Brain microvascular endothelial cell (primary cell): ENCODE measurements at regions not wholly inside any gene's neighbourhood (a gene's known extent, or its start where the extent isn't known, plus 50 kb on each side); places are given as distances from the start of the nearest gene placed in this dataset.

Experiments
- DNase-seq: peaks from one replicate; pipeline ENCODE4 v3.0.0-alpha.2; 2020
- H3K27ac ChIP-seq: fragments of 250-450 bp; sonication (Bioruptor Pico); 2 replicates; pipeline ENCODE4 v1.5.1; 2020; ENCODE audit warnings: mild to moderate bottlenecking, moderate library complexity
- H3K27me3 ChIP-seq: fragments of 250-450 bp; sonication (Bioruptor Pico); replicated peaks from 2 replicates; pipeline ENCODE4 v1.5.1; 2020; ENCODE audit warnings: mild to moderate bottlenecking
- H3K36me3 ChIP-seq: fragments of 250-450 bp; sonication (Bioruptor Pico); replicated peaks from 2 replicates; pipeline ENCODE4 v1.5.1; 2020; ENCODE audit warnings: mild to moderate bottlenecking
- H3K4me3 ChIP-seq: 2 replicates; pipeline ENCODE4 v1.5.1; 2011; ENCODE audit warnings: low read depth, mild to moderate bottlenecking, control low read depth, low read length, moderate library complexity
- in situ Hi-C: cut with HindIII; loops from 2 replicates; pipeline ENCODE4 v1.10.0; 2017; ENCODE audit warnings: low sequenced_read_pairs, low pct_ligation_motif_present
- TF ChIP-seq, protein P1 (sequence below): IDR thresholded peaks from 2 replicates; pipeline ENCODE4 v1.5.1; 2011; ENCODE audit warnings: low read depth, mild to moderate bottlenecking, moderate library complexity, low read length, control low read depth, inconsistent platforms; ENCODE audit errors: missing control alignments

DNA sequence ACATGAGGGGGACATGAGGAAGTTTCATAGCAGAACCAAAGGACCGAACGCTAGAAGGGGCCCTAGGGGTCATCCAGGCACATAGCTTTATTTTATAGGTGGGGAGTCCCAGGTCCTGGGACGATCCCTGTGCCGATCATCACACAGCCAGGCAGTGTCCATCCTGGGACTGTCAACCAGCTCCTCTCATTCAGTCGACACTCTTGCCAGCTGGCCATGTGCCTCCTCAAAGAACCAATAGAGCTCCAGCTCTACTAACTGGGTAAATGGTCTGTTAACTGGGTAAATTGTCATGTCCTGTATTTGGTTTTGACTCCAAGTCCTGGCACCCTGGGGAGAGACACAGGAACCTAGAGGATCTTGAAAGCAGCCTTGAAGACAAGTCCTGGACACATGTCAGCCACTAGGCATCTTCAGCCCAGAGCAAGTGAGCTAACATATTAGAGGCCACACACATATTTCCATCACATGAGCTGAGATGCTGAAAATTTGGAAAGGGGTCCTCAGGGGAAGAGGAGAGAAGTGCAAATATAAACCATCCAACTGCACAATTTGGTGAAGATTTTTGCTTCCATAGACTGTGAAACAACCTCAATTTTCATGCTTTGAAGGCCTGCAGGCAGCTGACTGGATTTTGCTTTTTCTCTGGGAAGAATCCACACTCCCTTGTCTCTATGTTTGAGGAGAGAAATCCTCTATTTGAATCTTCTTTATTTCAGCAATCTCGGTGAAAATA lies 361.1 kb upstream of the SLC14A2 start:
- DNase-seq: no peak
- no peak overlapping the region for H3K4me3 ChIP-seq
- H3K27ac ChIP-seq: no peak overlapping the region
- no peaks in the 10 kb centered on the region for H3K36me3 ChIP-seq
- TF ChIP-seq, protein P1, sequence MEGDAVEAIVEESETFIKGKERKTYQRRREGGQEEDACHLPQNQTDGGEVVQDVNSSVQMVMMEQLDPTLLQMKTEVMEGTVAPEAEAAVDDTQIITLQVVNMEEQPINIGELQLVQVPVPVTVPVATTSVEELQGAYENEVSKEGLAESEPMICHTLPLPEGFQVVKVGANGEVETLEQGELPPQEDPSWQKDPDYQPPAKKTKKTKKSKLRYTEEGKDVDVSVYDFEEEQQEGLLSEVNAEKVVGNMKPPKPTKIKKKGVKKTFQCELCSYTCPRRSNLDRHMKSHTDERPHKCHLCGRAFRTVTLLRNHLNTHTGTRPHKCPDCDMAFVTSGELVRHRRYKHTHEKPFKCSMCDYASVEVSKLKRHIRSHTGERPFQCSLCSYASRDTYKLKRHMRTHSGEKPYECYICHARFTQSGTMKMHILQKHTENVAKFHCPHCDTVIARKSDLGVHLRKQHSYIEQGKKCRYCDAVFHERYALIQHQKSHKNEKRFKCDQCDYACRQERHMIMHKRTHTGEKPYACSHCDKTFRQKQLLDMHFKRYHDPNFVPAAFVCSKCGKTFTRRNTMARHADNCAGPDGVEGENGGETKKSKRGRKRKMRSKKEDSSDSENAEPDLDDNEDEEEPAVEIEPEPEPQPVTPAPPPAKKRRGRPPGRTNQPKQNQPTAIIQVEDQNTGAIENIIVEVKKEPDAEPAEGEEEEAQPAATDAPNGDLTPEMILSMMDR: no peak
- H3K27me3 ChIP-seq: no peaks in the 10 kb centered on the region
- in situ Hi-C loops: no loop called here

DNA sequence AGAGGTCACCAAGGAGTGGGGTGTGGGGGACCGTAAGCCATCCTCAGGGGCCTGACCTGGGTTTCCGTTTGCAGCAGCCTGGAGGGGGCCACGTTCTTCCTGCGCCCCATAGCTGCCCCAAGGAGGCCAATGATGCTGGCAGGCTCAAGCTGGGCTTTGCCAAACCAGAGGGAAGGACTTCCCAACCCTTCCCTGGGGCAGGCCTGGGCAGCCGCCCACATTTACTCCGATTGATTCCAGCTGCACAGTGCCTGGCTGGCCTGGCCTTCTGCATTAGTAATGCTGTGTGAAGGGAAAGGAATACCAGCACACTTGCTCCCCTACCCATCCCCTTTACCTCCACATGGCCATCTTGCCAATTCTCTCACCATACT lies 360.6 kb upstream of the SLC14A2 start:
- Histone ChIP-seq H3K36me3 (no peaks in the 10 kb centered on the region), H3K4me3 (no peak overlapping the region), H3K27me3 (no peaks in the 10 kb centered on the region), H3K27ac (no peak overlapping the region)
- DNase-seq: no peak
- TF ChIP-seq, protein P1: no peak
- in situ Hi-C loops: no loop called here

DNA sequence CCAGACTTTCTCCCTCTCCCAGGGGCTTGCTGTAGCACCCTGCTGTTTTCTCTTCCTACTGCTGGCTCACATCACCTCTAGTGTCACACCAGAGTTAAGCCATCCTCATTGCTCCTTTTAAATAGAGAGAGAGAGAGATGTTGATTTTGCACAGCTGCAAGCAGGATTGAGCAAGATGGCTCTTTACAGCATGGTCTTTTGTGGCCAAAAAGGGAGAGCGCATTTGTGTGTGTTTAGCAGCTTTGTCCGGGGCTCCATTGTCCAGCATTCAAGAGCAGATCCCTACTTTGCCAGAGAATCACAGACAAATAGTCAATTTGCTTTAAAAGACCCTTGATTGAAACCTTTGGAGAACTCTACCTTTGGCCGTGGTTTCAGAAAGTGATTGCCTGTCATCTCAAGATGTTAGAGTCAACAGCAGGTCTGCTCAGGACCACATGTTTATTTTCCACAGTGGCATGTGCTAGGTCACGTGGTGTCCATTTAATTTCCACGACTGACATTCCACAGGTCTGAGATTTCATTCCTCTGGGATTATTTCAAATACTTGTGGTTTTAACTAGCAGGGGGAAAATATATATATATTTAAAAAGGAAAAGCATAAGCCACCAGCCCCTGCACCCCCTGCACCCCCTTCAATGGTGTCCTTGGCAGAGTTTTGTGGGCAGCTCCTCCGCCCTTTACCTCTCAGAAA lies 359.9 kb upstream of the SLC14A2 start:
- in situ Hi-C loops: no loop called here
- no peaks in the 10 kb centered on the region for H3K36me3 ChIP-seq
- no peaks in the 10 kb centered on the region for H3K27me3 ChIP-seq
- DNase-seq: peak; percentile 83
- TF ChIP-seq, protein P1: peak; percentile 27
- H3K4me3 ChIP-seq: no peak overlapping the region
- no peak overlapping the region for H3K27ac ChIP-seq

DNA sequence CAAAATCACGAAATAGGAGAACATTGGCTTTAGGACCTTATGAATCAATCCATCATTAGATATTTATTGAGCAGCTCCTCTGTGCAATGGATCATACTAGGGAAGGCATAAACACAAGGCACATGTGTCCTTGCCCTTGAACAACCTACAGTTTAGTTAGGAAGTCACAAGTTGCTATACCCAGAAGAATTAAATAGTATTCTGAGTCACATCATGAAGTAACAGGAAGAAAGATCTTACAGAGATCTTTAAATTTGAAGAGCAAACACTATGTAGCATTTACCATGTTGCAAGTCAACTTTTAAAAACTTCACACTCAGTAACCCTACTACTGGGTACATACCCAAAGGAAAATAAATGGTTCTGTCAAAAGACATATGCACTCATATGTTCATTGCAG lies 355.2 kb upstream of the SLC14A2 start:
- TF ChIP-seq, protein P1: no peak
- Histone ChIP-seq H3K27ac (no peak overlapping the region), H3K36me3 (no peaks in the 10 kb centered on the region), H3K4me3 (no peak overlapping the region), H3K27me3 (no peaks in the 10 kb centered on the region)
- in situ Hi-C loops: no loop called here
- no peak for DNase-seq

DNA sequence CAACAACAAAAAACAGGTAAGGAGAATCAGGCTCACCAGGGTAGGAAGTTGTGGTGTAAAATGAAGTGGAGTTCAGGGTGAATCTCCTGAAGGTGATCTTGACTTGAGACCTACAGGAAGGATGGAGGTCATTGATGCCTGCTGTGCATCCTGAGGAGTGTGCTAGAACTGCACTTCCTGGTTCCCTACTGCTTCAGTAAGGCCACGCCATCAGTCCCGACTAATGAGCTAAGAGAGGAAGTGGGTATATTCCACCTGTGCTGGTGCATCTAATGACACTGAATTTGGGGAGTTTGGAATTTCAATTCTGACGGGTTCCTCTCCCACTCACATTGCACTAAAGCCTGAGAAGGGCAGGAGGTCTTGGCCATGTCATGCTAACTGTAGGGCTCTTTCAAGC lies 349.3 kb upstream of the SLC14A2 start:
- Histone ChIP-seq H3K4me3 (no peak overlapping the region), H3K27ac (no peak overlapping the region), H3K36me3 (no peaks in the 10 kb centered on the region), H3K27me3 (no peaks in the 10 kb centered on the region)
- TF ChIP-seq, protein P1: no peak
- no peak for DNase-seq
- in situ Hi-C loops: no loop called here
